ENCODE measurements at regions not wholly inside any gene's neighbourhood (a gene's known extent, or its start where the extent isn't known, plus 50 kb on each side); places are given as distances from the start of the nearest gene placed in this dataset.

DNA sequence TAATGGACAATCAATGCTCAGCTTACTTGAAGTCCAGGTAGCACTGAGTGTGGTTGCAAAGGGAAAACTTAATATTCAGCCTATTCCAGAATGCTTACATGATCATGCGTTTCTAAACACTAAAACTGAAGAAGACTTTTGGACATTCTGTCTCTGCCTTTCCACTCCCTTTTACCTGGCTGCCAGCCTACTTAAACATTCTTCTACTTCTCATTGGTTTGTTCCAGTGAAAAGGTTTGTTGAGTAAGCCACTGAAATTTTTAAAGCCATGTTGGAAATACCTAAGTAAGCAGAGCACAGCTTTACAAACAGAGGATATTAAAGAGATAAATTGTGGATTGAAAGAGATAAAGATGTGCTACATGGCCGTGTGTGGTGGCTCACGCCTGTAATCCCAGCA lies 1280.8 kb upstream of the AUTS2 start:
- peaks cover 0 to 20% (median 0%) of the 10 kb centered on the region in 3 donors for H3K4me1 ChIP-seq
- no peak overlapping the region for H3K4me3 ChIP-seq
- DNase-seq = no peak
- TF ChIP-seq POLR2A (IDR thresholded peaks at IDR 0.05) = no peak
- no peak for TF ChIP-seq CTCF (IDR thresholded peaks at IDR 0.05)
- H3K27me3 ChIP-seq = no peaks in the 10 kb centered on the region
- no peak overlapping the region for H3K27ac ChIP-seq
- intact Hi-C loops (cut with DNase I) = no loop called here
- H3K9me3 ChIP-seq = no peaks in the 10 kb centered on the region
- no peaks in the 10 kb centered on the region for H3K36me3 ChIP-seq
- WGBS, 2 donors = 41 to 42% methylated on average over 3 of the region's 3 CpGs

GRCh38 chr7:68319061-68319460 lies 1279.2 kb upstream of the AUTS2 start:
- Histone ChIP-seq H3K9me3 (no peaks in the 10 kb centered on the region), H3K4me1 (peaks cover 0 to 20% (median 0%) of the 10 kb centered on the region in 3 donors), H3K27me3 (no peaks in the 10 kb centered on the region), H3K27ac (no peak overlapping the region), H3K4me3 (no peak overlapping the region), H3K36me3 (no peaks in the 10 kb centered on the region)
- no peak for DNase-seq
- TF ChIP-seq POLR2A (IDR thresholded peaks at IDR 0.05) (no peak), CTCF (IDR thresholded peaks at IDR 0.05) (no peak)
- intact Hi-C loops (cut with DNase I) = no loop called here

- 2 to 10% methylated on average over 4 of the region's 4 CpGs for WGBS, 2 donors
- intact Hi-C loops (cut with DNase I) = no loop called here
- Histone ChIP-seq H3K36me3 (no peaks in the 10 kb centered on the region), H3K27me3 (no peaks in the 10 kb centered on the region), H3K27ac (peak overlapping the region in 1 of 4 donors; percentile 15), H3K4me1 (peaks cover 0 to 20% (median 0%) of the 10 kb centered on the region in 3 donors), H3K9me3 (no peaks in the 10 kb centered on the region), H3K4me3 (no peak overlapping the region)
- TF ChIP-seq POLR2A (IDR thresholded peaks at IDR 0.05) (no peak), CTCF (IDR thresholded peaks at IDR 0.05) (no peak)
- DNase-seq = no peak
These were observed 1277.1 kb upstream of the AUTS2 start for GRCh38 chr7:68321076-68321639.

- WGBS, 2 donors = 12 to 51% methylated on average over 5 of the region's 5 CpGs
These were observed 1276.3 kb upstream of the AUTS2 start for GRCh38 chr7:68321776-68322496.

More at GRCh38 chr7:68321776-68322496, 1276.3 kb upstream of the AUTS2 start:
- DNase-seq = no peak
- no peaks in the 10 kb centered on the region for H3K9me3 ChIP-seq
- H3K4me3 ChIP-seq = no peak overlapping the region
- no peaks in the 10 kb centered on the region for H3K36me3 ChIP-seq
- no peaks in the 10 kb centered on the region for H3K27me3 ChIP-seq
- intact Hi-C loops (cut with DNase I) = no loop called here
- peak overlapping the region in 1 of 4 donors; percentile 15 for H3K27ac ChIP-seq
- peaks cover 0 to 20% (median 0%) of the 10 kb centered on the region in 3 donors for H3K4me1 ChIP-seq
- TF ChIP-seq POLR2A (IDR thresholded peaks at IDR 0.05) (no peak), CTCF (IDR thresholded peaks at IDR 0.05) (no peak)
